ENCODE measurements at regions not wholly inside any gene's neighbourhood (a gene's known extent, or its start where the extent isn't known, plus 50 kb on each side); places are given as distances from the start of the nearest gene placed in this dataset.

DNA sequence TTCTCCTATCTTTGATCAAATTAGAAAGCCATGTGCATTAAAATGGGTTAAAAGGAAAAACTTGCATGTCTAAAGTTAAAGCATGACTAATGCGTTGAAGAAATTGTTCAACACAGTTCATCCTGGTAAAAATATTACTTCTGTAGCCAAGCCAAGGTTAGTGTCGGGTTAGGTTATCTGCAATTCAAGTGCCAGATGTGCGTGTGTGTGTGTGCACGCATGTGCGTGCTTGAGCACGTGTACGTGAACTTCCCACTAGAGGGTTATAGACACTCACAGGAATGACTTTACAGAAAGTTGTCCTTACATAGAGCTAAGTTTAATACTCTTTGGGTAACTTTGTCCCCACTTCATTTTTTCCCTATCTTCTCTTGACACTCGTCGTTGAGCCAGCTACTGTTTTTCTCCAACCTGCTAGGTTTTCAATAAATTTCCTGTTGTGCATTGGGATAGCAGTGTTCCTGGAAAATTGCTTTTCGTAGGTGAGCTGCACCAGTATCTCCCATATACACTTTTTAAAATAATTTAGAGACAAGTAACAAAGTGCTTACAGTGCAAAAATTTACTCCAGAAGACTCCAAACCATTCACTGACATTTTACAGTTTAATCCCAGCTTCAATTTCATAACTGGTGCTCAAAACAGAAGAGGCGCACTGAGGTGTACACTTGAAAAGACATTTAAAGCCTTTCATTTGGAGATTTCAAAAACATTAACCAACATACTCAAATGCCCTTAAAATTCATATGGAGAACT is 353.8 kb downstream of the NFIB start:
- no peak overlapping the region for H3K9ac ChIP-seq (ENCODE audit: insufficient read depth in 1 of 2, low read length in 2 of 2)
- peaks cover 0 to 1% (median 0%) of the 10 kb centered on the region in 4 donors for H3K9me3 ChIP-seq (ENCODE audit: control insufficient read depth in 4 of 4, insufficient read depth in 3 of 4, low read length in 3 of 4)
- no peak overlapping the region for H3K27ac ChIP-seq (ENCODE audit: low read depth in 1 of 2, low read length in 1 of 2)
- 83 to 87% methylated on average over 11 of the region's 11 CpGs for WGBS, 2 donors
- ATAC-seq (ENCODE audit: insufficient read depth, low FRiP score) (no peak), DNase-seq (no peak)
- no peaks in the 10 kb centered on the region for H3K27me3 ChIP-seq (ENCODE audit: control insufficient read depth in 3 of 3, insufficient read depth in 3 of 3, low read length in 2 of 3)
- no peak overlapping the region for H3K4me3 ChIP-seq
- H3K36me3 ChIP-seq (ENCODE audit: control insufficient read depth in 4 of 4, insufficient read depth in 4 of 4, low read length in 4 of 4) = no peaks in the 10 kb centered on the region
- peaks cover 0 to 25% (median 10%) of the 10 kb centered on the region in 5 donors for H3K4me1 ChIP-seq (ENCODE audit: control insufficient read depth in 5 of 5, insufficient read depth in 5 of 5, low read length in 5 of 5)
- TF ChIP-seq, protein P1, sequence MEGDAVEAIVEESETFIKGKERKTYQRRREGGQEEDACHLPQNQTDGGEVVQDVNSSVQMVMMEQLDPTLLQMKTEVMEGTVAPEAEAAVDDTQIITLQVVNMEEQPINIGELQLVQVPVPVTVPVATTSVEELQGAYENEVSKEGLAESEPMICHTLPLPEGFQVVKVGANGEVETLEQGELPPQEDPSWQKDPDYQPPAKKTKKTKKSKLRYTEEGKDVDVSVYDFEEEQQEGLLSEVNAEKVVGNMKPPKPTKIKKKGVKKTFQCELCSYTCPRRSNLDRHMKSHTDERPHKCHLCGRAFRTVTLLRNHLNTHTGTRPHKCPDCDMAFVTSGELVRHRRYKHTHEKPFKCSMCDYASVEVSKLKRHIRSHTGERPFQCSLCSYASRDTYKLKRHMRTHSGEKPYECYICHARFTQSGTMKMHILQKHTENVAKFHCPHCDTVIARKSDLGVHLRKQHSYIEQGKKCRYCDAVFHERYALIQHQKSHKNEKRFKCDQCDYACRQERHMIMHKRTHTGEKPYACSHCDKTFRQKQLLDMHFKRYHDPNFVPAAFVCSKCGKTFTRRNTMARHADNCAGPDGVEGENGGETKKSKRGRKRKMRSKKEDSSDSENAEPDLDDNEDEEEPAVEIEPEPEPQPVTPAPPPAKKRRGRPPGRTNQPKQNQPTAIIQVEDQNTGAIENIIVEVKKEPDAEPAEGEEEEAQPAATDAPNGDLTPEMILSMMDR (IDR thresholded peaks at IDR 0.05; ENCODE audit: control extremely low read depth, extremely low read depth) = no peak

GRCh38 chr9:13958672-13959071 is 355.3 kb downstream of the NFIB start:
- Histone ChIP-seq H3K27me3 (ENCODE audit: control insufficient read depth in 3 of 3, insufficient read depth in 3 of 3, low read length in 2 of 3) (no peaks in the 10 kb centered on the region), H3K27ac (ENCODE audit: low read depth in 1 of 2, low read length in 1 of 2) (no peak overlapping the region), H3K9ac (ENCODE audit: insufficient read depth in 1 of 2, low read length in 2 of 2) (no peak overlapping the region), H3K4me3 (no peak overlapping the region), H3K4me1 (ENCODE audit: control insufficient read depth in 5 of 5, insufficient read depth in 5 of 5, low read length in 5 of 5) (peaks cover 0 to 35% (median 14%) of the 10 kb centered on the region in 5 donors), H3K9me3 (ENCODE audit: control insufficient read depth in 4 of 4, insufficient read depth in 3 of 4, low read length in 3 of 4) (peaks cover 0 to 1% (median 0%) of the 10 kb centered on the region in 4 donors), H3K36me3 (ENCODE audit: control insufficient read depth in 4 of 4, insufficient read depth in 4 of 4, low read length in 4 of 4) (no peaks in the 10 kb centered on the region)
- no peak for ATAC-seq (ENCODE audit: insufficient read depth, low FRiP score)
- no peak for DNase-seq
- TF ChIP-seq, protein P1 (IDR thresholded peaks at IDR 0.05; ENCODE audit: control extremely low read depth, extremely low read depth) = no peak
- 72 to 93% methylated on average over 1 of the region's 1 CpG for WGBS, 2 donors

GRCh38 chr9:13957089-13957488 is 356.9 kb downstream of the NFIB start:
- DNase-seq (peak in 1 of 3 donors; percentile 63), ATAC-seq (ENCODE audit: insufficient read depth, low FRiP score) (no peak)
- H3K9me3 ChIP-seq (ENCODE audit: control insufficient read depth in 4 of 4, insufficient read depth in 3 of 4, low read length in 3 of 4) = peaks cover 0 to 1% (median 0%) of the 10 kb centered on the region in 4 donors
- H3K4me3 ChIP-seq = no peak overlapping the region
- no peaks in the 10 kb centered on the region for H3K27me3 ChIP-seq (ENCODE audit: control insufficient read depth in 3 of 3, insufficient read depth in 3 of 3, low read length in 2 of 3)
- TF ChIP-seq, protein P1 (IDR thresholded peaks at IDR 0.05; ENCODE audit: control extremely low read depth, extremely low read depth) = no peak
- no peak overlapping the region for H3K27ac ChIP-seq (ENCODE audit: low read depth in 1 of 2, low read length in 1 of 2)
- H3K9ac ChIP-seq (ENCODE audit: insufficient read depth in 1 of 2, low read length in 2 of 2) = no peak overlapping the region
- 70 to 89% methylated on average over 2 of the region's 2 CpGs for WGBS, 2 donors
- peaks cover 0 to 28% (median 12%) of the 10 kb centered on the region in 5 donors for H3K4me1 ChIP-seq (ENCODE audit: control insufficient read depth in 5 of 5, insufficient read depth in 5 of 5, low read length in 5 of 5)
- H3K36me3 ChIP-seq (ENCODE audit: control insufficient read depth in 4 of 4, insufficient read depth in 4 of 4, low read length in 4 of 4) = no peaks in the 10 kb centered on the region
